DMS153 (cell line): ENCODE measurements at regions not wholly inside any gene's neighbourhood (a gene's known extent, or its start where the extent isn't known, plus 50 kb on each side); places are given as distances from the start of the nearest gene placed in this dataset.

ENCODE experiments used
- DNase-seq: peaks from one replicate; lab custom pipeline; 2025; lab: John Stamatoyannopoulos, UW

DNA sequence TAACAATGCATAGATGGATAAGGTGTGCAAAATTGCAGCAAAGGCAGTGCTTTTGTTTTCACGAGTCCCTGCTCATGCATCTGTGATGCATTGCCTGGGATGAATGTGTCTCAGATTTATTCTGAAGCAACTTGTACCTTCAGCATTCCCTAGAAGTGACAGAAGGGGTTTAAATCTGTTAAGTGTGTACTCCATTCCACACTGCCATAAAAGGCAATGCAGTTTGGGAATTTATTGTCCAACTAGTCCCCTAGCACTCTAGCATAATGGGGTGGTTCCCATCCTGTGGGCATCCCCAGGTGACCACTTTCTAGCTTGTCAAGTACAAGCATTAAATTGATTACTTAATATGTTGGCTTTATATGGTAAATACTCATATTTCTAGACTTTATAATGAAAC lies 306.5 kb upstream of the CBLB start:
- no peak for DNase-seq

DNA sequence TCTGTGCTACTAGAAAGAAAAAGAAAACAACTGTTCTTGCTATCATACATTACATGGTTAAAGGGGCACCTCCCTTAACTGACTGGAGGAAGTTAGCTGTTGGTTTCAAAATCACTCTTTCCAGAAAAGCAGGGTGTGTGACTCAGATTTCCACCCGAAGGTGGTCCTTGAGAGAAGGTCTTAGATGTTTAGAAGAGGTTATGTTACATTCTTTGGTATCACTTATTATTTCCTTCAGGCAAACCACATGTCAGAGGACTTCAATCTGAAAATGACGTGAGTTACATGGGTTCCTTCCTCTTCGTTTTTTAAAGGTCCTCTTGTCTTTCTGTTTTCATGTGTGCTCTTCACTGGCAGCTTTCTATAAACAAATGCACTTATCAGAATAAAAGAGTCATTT lies 307.9 kb upstream of the CBLB start:
- no peak for DNase-seq

DNA sequence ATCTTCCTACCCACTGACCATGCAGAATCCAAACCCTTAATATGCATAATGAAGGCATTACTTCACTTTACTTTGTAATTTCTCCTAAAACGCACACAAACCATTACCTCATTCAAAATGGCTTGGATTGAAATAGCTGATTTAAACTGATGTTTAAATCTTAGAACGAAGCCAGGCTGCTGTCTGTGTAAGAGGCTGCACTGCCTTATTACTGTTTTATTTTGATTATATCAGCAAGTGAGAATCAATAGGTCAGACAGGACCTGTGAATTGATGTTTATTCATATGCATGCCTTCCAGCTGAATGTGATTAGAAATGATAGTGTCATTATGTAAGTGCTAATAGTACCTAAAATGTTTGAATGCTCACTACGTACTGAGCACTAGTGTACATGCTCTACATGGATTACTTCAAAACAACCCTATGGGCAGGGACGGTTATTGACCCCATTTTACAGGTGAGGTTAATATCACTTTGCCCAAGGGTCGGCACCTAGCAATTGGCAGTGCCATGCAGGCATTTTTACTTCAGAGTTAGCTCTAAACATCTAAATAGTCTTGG lies 314.2 kb upstream of the CBLB start:
- DNase-seq = no peak

DNA sequence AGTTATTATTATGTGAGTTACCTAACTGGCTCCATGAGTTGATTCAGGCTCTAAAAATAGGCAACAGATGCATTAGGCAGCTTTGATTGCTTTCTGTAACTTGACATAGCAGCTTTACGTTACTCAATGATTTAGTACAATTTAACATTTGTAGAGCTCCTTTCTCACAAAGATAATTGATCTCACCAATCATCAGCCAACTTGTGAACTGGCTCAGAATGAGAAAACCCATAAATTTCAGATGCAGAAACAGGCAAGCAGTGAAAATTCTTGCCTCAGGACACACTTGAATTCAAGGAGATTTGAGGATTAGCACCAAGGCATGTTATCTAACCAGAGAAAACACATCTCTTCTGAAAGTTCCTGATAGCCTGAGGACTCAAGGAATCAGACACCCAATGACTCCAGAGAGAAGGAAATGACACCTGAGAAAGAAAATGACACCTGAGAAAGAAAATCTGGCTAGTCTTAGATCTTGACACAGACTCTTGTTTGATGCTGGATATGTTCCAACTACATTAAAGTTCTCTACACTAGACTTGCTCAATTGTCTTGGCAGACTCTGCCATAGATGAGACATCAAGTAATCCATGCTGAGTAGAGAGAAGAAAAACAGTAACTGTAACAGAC lies 315.1 kb upstream of the CBLB start:
- no peak for DNase-seq

DNA sequence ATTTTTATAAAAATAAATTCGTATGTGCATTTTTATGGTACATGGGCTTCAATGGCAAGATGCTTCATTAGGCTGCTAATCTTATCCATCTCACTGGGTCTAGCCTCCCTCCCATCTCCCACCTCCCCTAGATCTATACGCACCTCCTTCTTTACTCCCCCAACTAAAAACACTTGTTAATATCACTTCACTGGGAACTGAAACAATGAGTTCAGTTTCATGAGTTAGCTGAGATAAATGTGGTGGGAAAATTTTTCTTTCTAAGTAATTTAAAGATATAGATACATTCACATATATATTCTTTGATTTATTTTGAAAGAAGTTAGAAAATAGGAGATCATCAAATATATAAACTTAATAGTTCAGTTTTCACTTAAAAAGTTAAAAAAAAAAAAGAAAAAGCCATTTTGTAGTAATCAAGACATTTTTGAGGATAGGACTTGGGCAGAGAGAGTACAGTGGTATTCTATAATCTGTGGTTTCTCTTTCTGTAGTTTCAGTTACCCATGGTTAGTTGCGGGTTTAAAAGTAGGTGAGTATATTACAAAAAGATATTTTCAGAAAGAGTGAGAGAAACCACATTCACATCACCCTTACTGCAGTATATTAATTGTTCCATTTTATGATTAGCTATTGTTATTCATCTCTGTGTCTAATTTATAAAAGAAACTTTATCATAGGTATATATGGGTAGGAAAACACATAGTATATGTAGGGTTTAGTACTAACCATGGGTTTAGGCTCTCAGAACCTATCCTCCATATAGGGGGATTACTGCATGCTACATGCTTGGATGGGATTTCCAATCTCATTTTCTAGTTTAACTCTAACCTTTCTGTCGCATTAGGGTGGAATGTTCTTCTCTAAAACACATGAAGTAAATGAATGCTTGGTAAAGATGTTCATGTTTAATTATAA lies 316.0 kb upstream of the CBLB start:
- DNase-seq = no peak

DNA sequence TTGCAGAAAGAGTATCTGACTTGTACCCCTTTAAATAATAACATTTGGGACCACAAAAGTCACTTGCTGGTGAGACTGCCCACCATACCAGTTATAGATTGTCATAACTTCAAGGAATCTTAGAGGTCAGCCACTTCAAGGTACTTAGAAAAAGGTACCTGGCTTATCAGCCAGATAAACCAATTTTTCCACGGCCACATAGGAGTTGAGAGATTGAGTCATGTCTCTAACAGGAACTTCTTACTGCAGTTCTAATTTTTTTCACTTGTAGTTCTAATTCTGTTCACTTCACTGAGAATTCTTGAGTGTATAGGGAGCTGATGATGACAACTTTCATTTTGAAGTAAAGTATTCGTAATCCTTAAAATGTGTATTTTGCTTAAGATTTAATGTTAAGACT lies 317.1 kb upstream of the CBLB start:
- DNase-seq = no peak

DNA sequence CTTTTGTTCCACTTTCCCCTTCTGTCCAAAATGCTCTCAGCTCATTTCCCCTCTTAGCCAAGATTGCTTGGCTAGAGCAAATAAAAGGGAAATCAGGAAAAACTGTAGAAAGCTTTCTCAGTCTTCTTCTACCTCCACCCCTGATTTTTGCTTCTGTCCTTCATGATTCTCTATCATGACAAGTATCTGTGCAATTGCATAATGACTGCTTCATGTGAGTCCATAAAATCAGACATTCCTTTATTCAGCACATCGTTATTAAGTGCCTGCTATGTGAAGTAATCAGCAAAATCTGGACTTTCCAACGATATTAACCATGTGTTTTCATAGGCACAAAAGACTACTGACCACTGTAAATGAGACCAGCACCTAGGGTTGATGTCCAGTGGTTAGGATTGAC lies 321.5 kb upstream of the CBLB start:
- no peak for DNase-seq

DNA sequence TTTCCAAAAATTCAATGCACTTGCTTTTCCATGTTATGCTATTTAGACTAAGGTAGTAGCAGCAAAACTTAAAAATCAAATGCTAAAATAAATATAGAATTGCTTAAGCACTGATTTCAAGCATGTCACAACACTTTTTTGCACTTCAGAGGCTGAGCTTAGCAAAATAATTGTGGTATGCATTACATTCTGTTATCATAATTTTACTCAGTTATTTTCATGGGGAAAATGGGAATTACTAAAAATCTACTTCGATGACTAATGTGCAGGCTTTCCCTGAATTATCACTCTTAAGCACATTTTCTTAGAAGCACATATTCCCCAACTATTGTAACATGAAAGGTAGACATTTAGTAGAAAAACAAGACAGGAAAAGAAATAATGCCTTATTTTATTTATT lies 322.4 kb upstream of the CBLB start:
- no peak for DNase-seq

DNA sequence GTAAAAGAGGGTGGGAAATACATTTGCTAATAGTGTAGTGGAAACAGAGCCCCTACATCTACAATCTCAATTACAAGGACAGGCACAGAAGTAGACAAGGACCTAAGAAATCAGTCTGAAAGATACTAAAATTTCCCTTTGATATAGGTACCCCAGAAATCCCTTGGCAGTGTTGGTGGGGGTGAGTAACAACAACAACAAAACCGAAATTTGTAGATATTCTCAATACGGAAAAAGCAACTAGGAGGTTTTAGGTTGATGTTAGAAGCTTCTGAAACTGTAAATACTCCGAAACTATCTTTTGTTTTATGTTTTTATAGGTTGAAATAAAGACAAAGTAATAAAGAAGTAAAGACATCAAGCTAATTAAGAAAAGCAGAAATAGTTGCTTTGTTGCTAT lies 323.1 kb upstream of the CBLB start:
- no peak for DNase-seq

DNA sequence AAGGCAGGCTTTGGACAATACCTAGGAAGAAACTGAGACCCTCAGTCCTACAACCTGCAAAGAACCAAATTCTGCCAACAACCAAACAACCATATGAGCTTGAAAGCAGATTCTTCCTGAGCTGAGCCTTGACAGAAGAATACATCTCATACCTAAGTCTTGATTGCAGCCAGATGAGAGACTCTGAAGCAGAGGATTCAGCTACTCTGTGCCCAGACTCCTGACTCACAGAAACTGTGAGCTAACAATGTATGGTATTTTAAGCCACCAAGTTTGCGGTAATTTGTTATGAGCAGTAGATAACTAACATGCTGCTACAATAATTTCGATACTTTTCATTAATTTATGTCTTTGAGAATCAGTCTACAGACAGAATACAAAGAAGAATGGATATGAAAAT lies 325.1 kb upstream of the CBLB start:
- no peak for DNase-seq

DNA sequence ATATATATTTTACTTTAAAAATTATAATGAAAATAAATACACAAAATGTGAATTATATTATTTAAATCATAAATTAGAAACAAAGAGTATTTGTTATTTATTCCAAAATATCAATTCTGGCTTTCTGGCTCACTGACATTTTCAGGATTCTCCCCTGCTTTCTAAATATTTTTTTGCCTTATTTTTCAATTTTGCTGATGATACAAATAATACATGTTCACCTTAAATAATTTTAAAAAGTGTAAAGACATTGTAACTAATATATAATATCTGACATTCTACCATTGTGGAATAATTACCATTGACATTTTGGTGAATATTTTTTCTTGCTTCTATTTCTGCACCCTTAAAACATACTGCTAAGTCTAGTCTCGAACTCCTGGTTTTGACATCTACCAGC lies 325.9 kb upstream of the CBLB start:
- DNase-seq = no peak

DNA sequence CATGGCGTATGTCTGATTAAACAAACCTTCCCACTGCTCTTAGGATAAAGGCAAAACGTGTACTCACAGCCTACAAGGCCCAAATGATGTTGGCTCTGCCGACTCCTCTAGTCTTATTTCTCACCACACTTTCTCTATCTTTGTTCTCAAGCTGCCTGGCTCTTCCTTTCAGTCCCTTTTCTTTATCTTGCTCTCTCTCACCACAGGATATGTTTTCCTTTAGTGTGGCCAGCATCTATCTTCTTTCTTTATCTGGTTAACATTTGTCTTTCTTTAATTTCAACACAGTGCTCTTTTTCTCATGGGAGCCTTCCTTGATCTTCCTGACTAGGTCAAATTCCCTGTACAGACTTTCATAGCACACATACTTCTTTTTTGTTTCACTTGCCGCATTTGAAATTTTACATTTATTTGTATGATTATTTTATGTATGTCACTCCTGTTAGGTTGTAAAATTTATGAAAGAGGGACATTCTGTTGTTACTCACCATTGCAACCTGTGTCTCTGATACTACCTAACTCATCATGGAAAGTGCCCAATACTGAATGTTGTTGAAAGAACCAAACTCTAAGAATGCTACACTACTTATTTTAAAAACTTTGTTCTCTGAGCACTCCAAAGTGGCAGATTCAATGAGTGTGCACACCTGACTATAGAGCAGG lies 328.9 kb upstream of the CBLB start:
- DNase-seq = no peak

DNA sequence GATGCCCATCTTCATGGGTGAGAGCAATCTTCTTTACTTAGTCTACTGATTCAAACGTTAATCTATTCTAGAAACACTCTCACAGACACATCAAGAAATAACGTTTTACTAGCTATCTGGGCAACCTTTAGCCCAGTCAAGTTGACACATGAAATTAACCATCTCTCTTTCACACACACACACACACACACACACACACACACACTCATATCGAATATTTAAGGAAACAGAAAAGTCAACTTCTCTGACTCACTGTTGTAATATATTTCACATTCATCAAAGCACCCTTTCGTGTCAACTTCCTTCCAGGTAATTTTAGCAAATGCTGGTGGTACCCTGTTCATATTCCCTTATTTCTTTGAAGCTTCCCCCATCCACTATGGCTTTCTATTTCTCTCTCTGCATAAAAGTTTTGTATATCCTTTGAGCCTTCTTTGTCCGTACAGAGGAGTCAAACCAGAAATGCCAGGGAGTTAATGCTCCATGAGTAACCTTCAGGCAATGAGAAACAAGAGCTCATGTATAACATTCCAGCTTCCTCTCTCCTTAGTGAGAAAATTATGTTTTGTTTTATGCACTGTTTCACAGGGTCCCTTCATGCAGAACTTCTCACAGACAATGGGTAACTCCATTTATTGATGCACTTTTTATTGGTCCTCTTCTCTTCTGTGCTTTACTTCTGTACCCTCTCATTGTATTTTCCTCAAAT lies 335.5 kb upstream of the CBLB start:
- DNase-seq = no peak

DNA sequence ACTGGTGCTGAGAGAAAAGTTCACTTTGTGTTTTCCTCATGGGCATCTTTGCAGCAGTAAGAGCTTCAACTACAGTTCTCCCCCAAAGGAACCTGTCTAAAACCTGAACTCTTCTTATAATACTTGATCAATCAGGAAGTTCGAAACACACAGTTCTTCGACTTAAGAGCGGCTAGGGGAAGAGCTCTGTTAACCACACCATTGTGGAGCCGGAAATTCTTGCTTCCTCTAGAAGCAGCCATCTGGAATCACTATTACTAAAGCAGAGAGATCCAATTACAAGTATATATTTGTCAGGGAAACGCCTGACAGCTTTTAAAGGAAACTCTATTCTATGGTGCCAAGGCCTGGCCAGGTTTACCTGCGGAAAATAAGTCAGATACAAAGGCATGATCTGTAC lies 337.3 kb upstream of the CBLB start:
- DNase-seq = peak; percentile 88

DNA sequence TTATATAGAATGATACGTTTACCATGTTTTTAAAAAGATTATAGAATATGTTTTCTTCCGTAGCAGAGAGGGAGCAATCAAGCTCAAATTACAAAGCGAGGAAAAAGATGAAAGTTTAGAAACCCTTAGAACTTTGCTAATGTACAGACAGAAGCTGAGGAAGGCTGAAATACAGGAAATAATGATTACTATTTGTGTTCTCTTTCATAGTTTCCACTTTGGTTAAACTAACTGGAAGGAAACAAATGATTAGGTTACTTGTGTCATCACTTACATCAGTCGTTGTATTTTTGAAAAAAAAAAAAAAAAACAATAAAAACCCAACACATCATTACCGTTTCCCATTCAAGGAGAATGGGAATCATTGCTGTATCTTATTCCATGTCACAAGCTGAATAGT lies 337.8 kb upstream of the CBLB start:
- DNase-seq = no peak

DNA sequence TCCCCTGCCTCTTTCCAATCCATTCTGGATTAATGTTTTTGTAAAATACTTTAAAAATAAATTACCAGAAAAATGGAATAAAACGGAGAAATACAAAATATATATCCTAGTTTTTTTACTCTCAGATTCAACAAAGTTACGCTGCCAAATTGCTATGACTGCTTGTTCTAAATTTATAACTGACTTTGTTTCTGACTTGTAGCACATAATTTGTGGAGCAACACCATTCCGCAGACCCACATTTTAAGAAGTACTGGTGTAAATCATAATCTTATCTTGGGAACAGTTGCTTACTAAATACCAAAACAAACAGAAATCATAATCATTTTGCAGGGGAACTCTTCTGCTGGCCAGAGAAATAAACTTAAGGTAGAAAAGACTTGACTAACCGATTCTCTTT lies 339.4 kb upstream of the CBLB start:
- DNase-seq = no peak

DNA sequence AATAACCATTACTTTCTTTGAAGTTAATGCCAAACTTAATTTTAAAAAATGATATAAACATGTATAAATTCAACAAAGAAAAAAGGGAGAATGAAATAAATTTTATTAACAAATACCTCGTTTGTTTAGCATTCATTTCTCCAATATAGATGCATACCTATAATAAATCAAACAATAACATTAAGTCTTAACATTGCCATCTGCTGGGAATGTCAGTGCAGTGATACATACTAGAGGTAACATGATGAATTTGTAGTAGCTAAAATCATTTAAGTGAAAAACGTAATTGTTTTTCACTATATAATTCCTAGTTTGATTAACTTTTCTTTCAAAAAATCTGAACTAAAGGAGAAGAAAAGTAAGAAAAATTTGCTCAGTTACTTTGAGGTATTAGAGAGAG lies 340.2 kb upstream of the CBLB start:
- no peak for DNase-seq

DNA sequence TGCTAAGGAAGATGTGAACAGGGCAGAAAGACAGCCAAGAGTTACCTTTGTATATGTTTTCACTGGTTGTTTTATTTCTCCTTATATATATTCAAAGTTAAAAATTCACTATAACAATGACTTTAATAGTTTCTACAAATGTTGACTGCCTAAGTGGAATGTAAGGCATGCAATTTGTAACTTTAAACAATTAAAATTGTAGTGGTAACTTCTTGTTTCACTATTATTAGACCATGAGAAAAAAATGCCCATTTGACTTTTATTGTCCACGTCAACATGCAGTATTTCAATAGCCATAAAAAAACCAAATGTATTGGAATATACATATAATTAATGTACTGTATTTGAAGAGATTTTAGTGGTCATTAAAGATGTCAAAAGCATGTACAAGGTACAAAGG lies 340.7 kb upstream of the CBLB start:
- no peak for DNase-seq

DNA sequence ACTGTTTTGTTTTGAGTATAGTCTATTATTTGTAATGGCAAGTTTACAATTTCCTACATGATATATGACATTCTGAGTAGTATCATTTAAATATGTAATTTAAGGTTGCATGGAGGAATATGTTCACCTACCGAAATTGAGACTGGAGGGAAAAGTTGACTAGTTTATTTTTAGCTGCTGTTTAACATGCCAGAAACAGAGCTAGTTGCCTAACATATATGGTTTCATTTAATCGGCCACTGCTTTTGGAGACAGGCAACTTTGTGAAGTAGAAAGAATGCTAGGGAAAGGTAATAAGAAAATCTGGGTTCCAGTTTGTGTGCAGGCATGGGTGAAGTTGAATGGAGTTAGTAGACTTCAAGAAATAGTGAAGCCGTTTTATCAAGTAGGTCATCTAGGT lies 342.1 kb upstream of the CBLB start:
- DNase-seq = no peak

DNA sequence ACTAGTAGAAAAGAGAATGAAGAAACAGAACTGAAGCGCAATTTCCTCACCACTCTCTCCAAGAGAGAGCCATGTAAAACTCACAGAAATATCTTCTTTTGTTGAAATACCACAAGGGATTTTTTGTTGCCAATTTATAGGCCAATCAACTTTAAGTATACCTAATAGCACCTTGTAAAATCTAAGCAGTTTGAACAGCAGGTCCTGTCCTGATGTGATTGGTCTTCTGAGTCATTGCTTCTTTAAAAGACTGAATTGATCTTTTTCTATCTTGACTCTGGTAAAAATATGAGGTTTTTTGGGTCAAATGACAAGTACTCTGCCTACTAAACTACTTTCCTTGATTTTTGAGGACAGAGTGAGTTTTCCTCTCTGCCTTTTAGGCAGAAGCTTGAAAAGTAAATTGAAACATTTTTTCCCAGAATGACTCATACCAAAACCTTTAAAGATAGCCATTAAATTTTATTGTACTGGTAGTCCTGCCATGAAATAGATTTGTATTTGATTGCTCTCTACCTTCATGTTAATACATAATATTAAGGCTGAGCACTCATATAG lies 343.9 kb upstream of the CBLB start:
- DNase-seq = no peak

DNA sequence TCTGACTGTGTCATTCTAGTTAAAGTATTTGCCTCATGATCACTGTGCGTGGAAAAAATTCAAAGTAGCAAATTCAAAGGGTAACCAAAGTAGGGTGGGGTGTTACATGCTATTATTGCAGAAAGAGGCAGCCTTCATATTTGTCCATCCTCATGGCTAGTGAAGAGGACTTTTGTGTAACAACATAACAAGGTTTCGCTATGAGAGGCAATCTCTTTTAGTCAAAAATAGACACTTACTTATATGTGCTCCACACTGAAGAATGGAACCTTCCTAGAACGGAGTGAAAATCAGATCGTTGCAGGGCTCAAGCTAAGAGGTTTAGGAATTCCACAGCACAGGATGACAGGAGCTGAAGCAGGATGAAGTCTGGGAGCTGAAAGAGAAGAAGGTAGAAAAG lies 345.1 kb upstream of the CBLB start:
- no peak for DNase-seq

DNA sequence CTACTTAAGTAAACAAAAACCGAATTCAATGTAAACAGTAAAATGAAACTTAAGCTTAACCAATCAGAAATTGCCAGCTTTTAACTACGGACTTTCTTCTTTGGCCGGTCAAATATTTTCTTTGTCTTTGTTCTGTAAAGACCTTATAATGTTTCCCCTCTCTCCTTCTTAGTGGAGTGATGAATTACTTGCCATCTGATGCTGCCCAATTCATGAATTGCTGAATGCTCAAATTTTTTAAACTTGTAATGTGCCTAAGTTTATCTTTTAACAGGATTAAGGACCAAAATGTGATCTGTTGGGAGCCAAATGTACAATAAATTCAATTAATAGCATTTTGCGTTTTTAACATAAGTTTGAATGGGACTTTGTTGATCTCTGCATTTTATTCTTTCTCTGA lies 345.8 kb upstream of the CBLB start:
- no peak for DNase-seq
